ENCODE measurements at regions not wholly inside any gene's neighbourhood (a gene's known extent, or its start where the extent isn't known, plus 50 kb on each side); places are given as distances from the start of the nearest gene placed in this dataset.

DNA sequence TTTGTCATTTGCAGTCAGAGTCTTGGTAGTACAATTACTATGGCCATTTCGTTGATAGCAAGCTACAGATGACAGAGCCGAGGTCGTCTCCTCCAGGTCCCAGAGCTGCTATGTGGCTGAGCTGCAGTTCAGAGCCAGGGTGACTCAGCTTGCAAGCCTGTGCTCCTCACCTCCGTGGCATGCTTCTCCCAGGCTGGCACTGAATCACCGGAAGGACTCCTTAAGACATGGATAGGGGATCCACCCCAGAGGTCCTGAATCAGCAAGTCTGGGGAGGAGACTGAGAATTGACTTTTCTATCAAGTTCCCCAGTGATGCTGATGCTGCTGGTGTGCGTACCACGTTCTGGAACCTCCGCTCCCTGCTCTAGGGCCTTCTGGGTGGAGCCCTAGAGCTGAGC, 291.2 kb downstream of the CDH26 start:
- intact Hi-C loops (cut with micrococcal nuclease), result no loop called here
- CTCF ChIA-PET, result interaction anchor here (0.6 to 2.2 kb wide), 8 partner anchors 14 to 990 kb away, joined by 3 to 11 read pairs (median 3); no protein-coding TSS in a partner anchor
- BruUV-seq (replicated peaks), result no TSS peak
- TF ChIP-seq, protein P1, sequence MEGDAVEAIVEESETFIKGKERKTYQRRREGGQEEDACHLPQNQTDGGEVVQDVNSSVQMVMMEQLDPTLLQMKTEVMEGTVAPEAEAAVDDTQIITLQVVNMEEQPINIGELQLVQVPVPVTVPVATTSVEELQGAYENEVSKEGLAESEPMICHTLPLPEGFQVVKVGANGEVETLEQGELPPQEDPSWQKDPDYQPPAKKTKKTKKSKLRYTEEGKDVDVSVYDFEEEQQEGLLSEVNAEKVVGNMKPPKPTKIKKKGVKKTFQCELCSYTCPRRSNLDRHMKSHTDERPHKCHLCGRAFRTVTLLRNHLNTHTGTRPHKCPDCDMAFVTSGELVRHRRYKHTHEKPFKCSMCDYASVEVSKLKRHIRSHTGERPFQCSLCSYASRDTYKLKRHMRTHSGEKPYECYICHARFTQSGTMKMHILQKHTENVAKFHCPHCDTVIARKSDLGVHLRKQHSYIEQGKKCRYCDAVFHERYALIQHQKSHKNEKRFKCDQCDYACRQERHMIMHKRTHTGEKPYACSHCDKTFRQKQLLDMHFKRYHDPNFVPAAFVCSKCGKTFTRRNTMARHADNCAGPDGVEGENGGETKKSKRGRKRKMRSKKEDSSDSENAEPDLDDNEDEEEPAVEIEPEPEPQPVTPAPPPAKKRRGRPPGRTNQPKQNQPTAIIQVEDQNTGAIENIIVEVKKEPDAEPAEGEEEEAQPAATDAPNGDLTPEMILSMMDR (IDR thresholded peaks at IDR 0.05; ENCODE audit: unreplicated experiment), result no peak
- POLR2A ChIA-PET, result interaction anchor here (1.2 kb wide), 1 partner anchor 309 kb away, joined by 3 read pairs; no protein-coding TSS in a partner anchor
- peak overlapping the region; percentile 35 for H3K27ac Mint-ChIP-seq (ENCODE audit: low read depth, unreplicated experiment)
- H3K9me3 Mint-ChIP-seq (ENCODE audit: unreplicated experiment), result no peaks in the 10 kb centered on the region
- peak; percentile 94 for DNase-seq (ENCODE audit: unreplicated experiment)
- peaks cover 18% of the 10 kb centered on the region for H3K4me1 Mint-ChIP-seq (ENCODE audit: insufficient read depth, unreplicated experiment)
- peaks cover 5% of the 10 kb centered on the region for H3K27me3 Mint-ChIP-seq (ENCODE audit: insufficient read depth, unreplicated experiment)
- H3K4me3 Mint-ChIP-seq (ENCODE audit: unreplicated experiment), result no peak overlapping the region
- H3K36me3 Mint-ChIP-seq (ENCODE audit: insufficient read depth, unreplicated experiment), result peaks cover 3% of the 10 kb centered on the region

DNA sequence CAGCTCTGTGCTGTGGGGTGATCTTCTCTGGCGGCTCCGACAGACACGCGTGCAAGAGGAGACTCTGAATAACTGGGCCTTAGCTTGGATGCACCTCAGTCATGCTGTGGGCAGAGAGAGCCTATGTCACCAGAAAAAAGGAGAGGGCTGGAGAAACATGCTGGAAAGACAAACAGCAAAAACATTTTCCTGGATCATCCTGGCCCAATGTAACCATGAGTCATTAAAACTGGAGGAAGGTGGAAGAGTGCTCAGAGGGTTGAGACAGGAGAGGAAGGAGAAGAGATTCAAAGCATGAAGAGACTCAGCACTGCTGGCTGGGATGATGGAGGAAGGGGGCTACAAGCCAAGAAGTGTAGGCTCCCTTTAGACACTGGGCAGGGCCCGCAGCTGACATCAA, 292.0 kb downstream of the CDH26 start:
- Mint-ChIP-seq H3K27ac (ENCODE audit: low read depth, unreplicated experiment) (no peak overlapping the region), H3K27me3 (ENCODE audit: insufficient read depth, unreplicated experiment) (no peaks in the 10 kb centered on the region), H3K4me1 (ENCODE audit: insufficient read depth, unreplicated experiment) (peaks cover 25% of the 10 kb centered on the region), H3K36me3 (ENCODE audit: insufficient read depth, unreplicated experiment) (peaks cover 5% of the 10 kb centered on the region), H3K4me3 (ENCODE audit: unreplicated experiment) (no peak overlapping the region), H3K9me3 (ENCODE audit: unreplicated experiment) (no peaks in the 10 kb centered on the region)
- POLR2A ChIA-PET, result no interaction called here
- TF ChIP-seq, protein P1 (IDR thresholded peaks at IDR 0.05; ENCODE audit: unreplicated experiment), result no peak
- DNase-seq (ENCODE audit: unreplicated experiment), result no peak
- intact Hi-C loops (cut with micrococcal nuclease), result no loop called here
- BruUV-seq (replicated peaks), result no TSS peak
- CTCF ChIA-PET, result interaction anchor here (0.6 to 2.2 kb wide), 4 partner anchors 13 to 296 kb away, joined by 3 to 11 read pairs (median 6); no protein-coding TSS in a partner anchor

DNA sequence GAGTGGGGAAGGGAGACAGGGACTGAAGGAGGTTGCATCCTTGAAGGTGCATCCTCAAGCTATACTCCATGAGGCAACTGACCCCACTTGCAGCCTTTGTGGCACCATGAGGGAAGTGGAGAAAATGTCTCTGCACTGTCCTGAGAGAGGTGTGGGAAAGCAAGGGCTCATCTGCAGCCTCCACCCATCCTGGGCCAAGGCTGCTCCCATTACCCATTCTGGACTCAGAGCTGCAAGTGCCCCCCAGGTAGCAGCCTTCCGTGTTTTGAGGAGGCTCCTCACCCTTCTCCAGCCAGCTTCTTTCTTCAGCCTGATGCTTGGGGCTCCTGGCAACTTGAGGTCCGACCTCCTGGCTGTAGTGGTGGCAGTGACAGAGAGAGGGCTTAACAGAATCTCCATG, 294.6 kb downstream of the CDH26 start:
- no peak overlapping the region for H3K27ac Mint-ChIP-seq (ENCODE audit: low read depth, unreplicated experiment)
- no peak overlapping the region for H3K4me3 Mint-ChIP-seq (ENCODE audit: unreplicated experiment)
- CTCF ChIA-PET, result interaction anchor here (0.6 to 4.1 kb wide), 3 partner anchors 9 to 504 kb away, joined by 3 to 33 read pairs (median 4); no protein-coding TSS in a partner anchor
- TF ChIP-seq, protein P1 (IDR thresholded peaks at IDR 0.05; ENCODE audit: unreplicated experiment), result no peak
- intact Hi-C loops (cut with micrococcal nuclease), result no loop called here
- H3K9me3 Mint-ChIP-seq (ENCODE audit: unreplicated experiment), result no peaks in the 10 kb centered on the region
- peaks cover 27% of the 10 kb centered on the region for H3K4me1 Mint-ChIP-seq (ENCODE audit: insufficient read depth, unreplicated experiment)
- POLR2A ChIA-PET, result no interaction called here
- BruUV-seq (replicated peaks), result no TSS peak
- H3K27me3 Mint-ChIP-seq (ENCODE audit: insufficient read depth, unreplicated experiment), result peaks cover 20% of the 10 kb centered on the region
- peaks cover 9% of the 10 kb centered on the region for H3K36me3 Mint-ChIP-seq (ENCODE audit: insufficient read depth, unreplicated experiment)
- DNase-seq (ENCODE audit: unreplicated experiment), result no peak

DNA sequence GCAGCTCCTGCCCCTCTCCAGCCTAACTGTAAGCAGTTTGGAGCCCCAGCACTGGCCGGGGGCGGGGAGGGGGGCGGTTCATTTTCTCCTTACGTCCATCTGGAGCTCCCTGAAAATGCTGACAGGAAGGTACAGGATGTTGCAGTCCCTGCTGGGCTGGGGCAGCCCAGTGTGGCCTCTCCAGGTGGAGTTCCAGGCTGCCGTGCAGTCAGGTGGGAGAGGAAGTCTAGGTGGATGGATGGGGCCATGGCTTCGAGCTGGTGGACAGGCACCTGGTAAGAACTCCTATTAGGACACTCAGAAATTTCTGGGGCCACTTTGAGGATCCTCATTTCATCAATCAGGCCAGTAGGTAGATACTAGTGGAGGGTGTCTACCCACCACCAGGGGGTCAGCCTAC, 295.2 kb downstream of the CDH26 start:
- no peak for DNase-seq (ENCODE audit: unreplicated experiment)
- Mint-ChIP-seq H3K4me1 (ENCODE audit: insufficient read depth, unreplicated experiment) (peaks cover 27% of the 10 kb centered on the region), H3K27ac (ENCODE audit: low read depth, unreplicated experiment) (no peak overlapping the region), H3K9me3 (ENCODE audit: unreplicated experiment) (no peaks in the 10 kb centered on the region), H3K27me3 (ENCODE audit: insufficient read depth, unreplicated experiment) (peaks cover 26% of the 10 kb centered on the region), H3K36me3 (ENCODE audit: insufficient read depth, unreplicated experiment) (peaks cover 9% of the 10 kb centered on the region), H3K4me3 (ENCODE audit: unreplicated experiment) (no peak overlapping the region)
- CTCF ChIA-PET, result interaction anchor here (1.0 to 4.1 kb wide), 2 partner anchors 9 to 25 kb away, joined by 4 to 33 read pairs; no protein-coding TSS in a partner anchor
- BruUV-seq (replicated peaks), result no TSS peak
- POLR2A ChIA-PET, result no interaction called here
- intact Hi-C loops (cut with micrococcal nuclease), result no loop called here
- TF ChIP-seq, protein P1 (IDR thresholded peaks at IDR 0.05; ENCODE audit: unreplicated experiment), result no peak
